Myocyte (in vitro differentiated cells): ENCODE measurements at regions not wholly inside any gene's neighbourhood (a gene's known extent, or its start where the extent isn't known, plus 50 kb on each side); places are given as distances from the start of the nearest gene placed in this dataset.
"Not testable (repeated sequence)": the region's sequence is repeated elsewhere in the genome, so short reads cannot be mapped to it uniquely, and the experiment has no call there.

Source experiments
- DNase-seq: peaks from one replicate; pipeline ENCODE4 v3.0.0-alpha.2; 2012; ENCODE audit warnings: low read depth

GRCh38 chr15:87727073-87727472 lies 529.5 kb downstream of the NTRK3 start:
- no peak for DNase-seq

GRCh38 chr15:87724330-87724729 lies 532.2 kb downstream of the NTRK3 start:
- no peak for DNase-seq

- DNase-seq, result no peak
Observed at GRCh38 chr15:87722941-87723691, 533.4 kb downstream of the NTRK3 start.

GRCh38 chr15:87720235-87720634 lies 536.3 kb downstream of the NTRK3 start:
- DNase-seq, result no peak

- no peak for DNase-seq
Observed at GRCh38 chr15:87716422-87716821, 540.1 kb downstream of the NTRK3 start.

GRCh38 chr15:87715252-87715651 lies 541.3 kb downstream of the NTRK3 start:
- DNase-seq, result no peak

- no peak for DNase-seq
Observed at GRCh38 chr15:87713475-87713879, 543.1 kb downstream of the NTRK3 start.

- DNase-seq, result no peak
Observed at GRCh38 chr15:87712211-87712610, 544.3 kb downstream of the NTRK3 start.

- no peak for DNase-seq
Observed at GRCh38 chr15:87711026-87711425, 545.5 kb downstream of the NTRK3 start.

GRCh38 chr15:87710406-87710805 lies 546.1 kb downstream of the NTRK3 start:
- DNase-seq, result no peak

GRCh38 chr15:87707566-87708130 lies 548.9 kb downstream of the NTRK3 start:
- no peak for DNase-seq

GRCh38 chr15:87707071-87707470 lies 549.5 kb downstream of the NTRK3 start:
- no peak for DNase-seq

GRCh38 chr15:87706001-87706400 lies 550.5 kb downstream of the NTRK3 start:
- no peak for DNase-seq

- no peak for DNase-seq
Observed at GRCh38 chr15:87704276-87704675, 552.3 kb downstream of the NTRK3 start.

- DNase-seq, result no peak
Observed at GRCh38 chr15:87703327-87704111, 553.0 kb downstream of the NTRK3 start.

GRCh38 chr15:87702270-87702669 lies 554.3 kb downstream of the NTRK3 start:
- no peak for DNase-seq

GRCh38 chr15:87698467-87698866 lies 558.1 kb downstream of the NTRK3 start:
- DNase-seq, result not testable (repeated sequence)

GRCh38 chr15:87689716-87690115 lies 566.8 kb downstream of the NTRK3 start:
- DNase-seq, result no peak

GRCh38 chr15:87687523-87687870 lies 569.0 kb downstream of the NTRK3 start:
- no peak for DNase-seq

GRCh38 chr15:87686841-87687522 lies 569.6 kb downstream of the NTRK3 start:
- DNase-seq, result no peak

- DNase-seq, result no peak
Observed at GRCh38 chr15:87686339-87686738, 570.2 kb downstream of the NTRK3 start.

- no peak for DNase-seq
Observed at GRCh38 chr15:87682527-87682926, 574.0 kb downstream of the NTRK3 start.
